GM21529 (cell line): ENCODE measurements at regions not wholly inside any gene's neighbourhood (a gene's known extent, or its start where the extent isn't known, plus 50 kb on each side); places are given as distances from the start of the nearest gene placed in this dataset.

Source experiments
- ATAC-seq: cut with Tn5 transposase; IDR thresholded peaks from one replicate; pipeline ENCODE4 v1.9.1; 2021; ENCODE audit not compliant: unreplicated experiment

- no peak for ATAC-seq
Observed at GRCh38 chr6:43923376-43924221, 153.6 kb downstream of the VEGFA start.

- no peak for ATAC-seq
Observed at GRCh38 chr6:43922426-43923375, 152.7 kb downstream of the VEGFA start.

GRCh38 chr6:43921548-43922425, 151.8 kb downstream of the VEGFA start:
- ATAC-seq, result no peak

- ATAC-seq, result no peak
Observed at GRCh38 chr6:43921039-43921438, 151.0 kb downstream of the VEGFA start.

- no peak for ATAC-seq
Observed at GRCh38 chr6:43919774-43920173, 149.8 kb downstream of the VEGFA start.

GRCh38 chr6:43917878-43918382, 147.9 kb downstream of the VEGFA start:
- ATAC-seq, result no peak

GRCh38 chr6:43916924-43917877, 147.2 kb downstream of the VEGFA start:
- no peak for ATAC-seq

- ATAC-seq, result no peak
Observed at GRCh38 chr6:43915986-43916923, 146.2 kb downstream of the VEGFA start.

- no peak for ATAC-seq
Observed at GRCh38 chr6:43915208-43915869, 145.3 kb downstream of the VEGFA start.

- no peak for ATAC-seq
Observed at GRCh38 chr6:43914272-43915147, 144.5 kb downstream of the VEGFA start.

- no peak for ATAC-seq
Observed at GRCh38 chr6:43913375-43914271, 143.6 kb downstream of the VEGFA start.

GRCh38 chr6:43912598-43913371, 142.8 kb downstream of the VEGFA start:
- ATAC-seq, result no peak

GRCh38 chr6:43912116-43912577, 142.1 kb downstream of the VEGFA start:
- ATAC-seq, result no peak

- no peak for ATAC-seq
Observed at GRCh38 chr6:43911354-43912115, 141.5 kb downstream of the VEGFA start.
